Ishikawa (cell line): ENCODE measurements at regions not wholly inside any gene's neighbourhood (a gene's known extent, or its start where the extent isn't known, plus 50 kb on each side); places are given as distances from the start of the nearest gene placed in this dataset.

Experiments
- CEBPB ChIP-seq: IDR thresholded peaks from 2 replicates; pipeline ENCODE4 v1.6.1; 2012
- EGR1 ChIP-seq: IDR thresholded peaks from 2 replicates; pipeline ENCODE4 v1.6.1; 2012
- EP300 ChIP-seq: IDR thresholded peaks from 2 replicates; pipeline ENCODE4 v1.6.1; 2012; ENCODE audit warnings: borderline replicate concordance
- FOXM1 ChIP-seq: IDR thresholded peaks from 2 replicates; pipeline ENCODE4 v1.6.1; 2012; ENCODE audit warnings: low read depth, borderline replicate concordance
- MAX ChIP-seq: IDR thresholded peaks from 2 replicates; pipeline ENCODE4 v1.6.1; 2012
- TAF1 ChIP-seq: IDR thresholded peaks from 2 replicates; pipeline ENCODE4 v1.6.1; 2012; ENCODE audit warnings: low read depth, mild to moderate bottlenecking
- TCF12 ChIP-seq: IDR thresholded peaks from 2 replicates; pipeline ENCODE4 v1.6.1; 2012; ENCODE audit warnings: low read depth
- TEAD4 ChIP-seq: IDR thresholded peaks from 2 replicates; pipeline ENCODE4 v1.6.1; 2012
- USF1 ChIP-seq: IDR thresholded peaks from 2 replicates; pipeline ENCODE4 v1.6.1; 2012
- YY1 ChIP-seq: IDR thresholded peaks from 2 replicates; pipeline ENCODE4 v1.6.1; 2012; ENCODE audit warnings: low read depth

- TF ChIP-seq EGR1 (no peak), CEBPB (no peak), TCF12 (no peak), MAX (no peak), TEAD4 (no peak), USF1 (no peak), EP300 (no peak), FOXM1 (no peak), YY1 (no peak), TAF1 (no peak)
These were observed 111.2 kb downstream of the PMAIP1 start for GRCh38 chr18:60010984-60011383.
